H9 (cell line): ENCODE measurements at regions not wholly inside any gene's neighbourhood (a gene's known extent, or its start where the extent isn't known, plus 50 kb on each side); places are given as distances from the start of the nearest gene placed in this dataset.

Source experiments
- DNase-seq: peaks from one replicate; pipeline ENCODE4 v3.0.0-alpha.2; 2017
- H2AFZ ChIP-seq: one replicate; pipeline ENCODE4 v1.6.1; 2013; ENCODE audit warnings: mild to moderate bottlenecking, low read length, control low read depth, moderate library complexity
- H2AK5ac ChIP-seq: 2 replicates; pipeline ENCODE4 v1.6.1; 2013; ENCODE audit warnings: low read length, control low read depth, mixed read lengths; ENCODE audit not compliant: insufficient read length
- H2BK120ac ChIP-seq: one replicate; pipeline ENCODE4 v1.6.1; 2013; ENCODE audit warnings: low read depth, mild to moderate bottlenecking, low read length, control low read depth, inconsistent platforms; ENCODE audit not compliant: poor library complexity, severe bottlenecking
- H2BK12ac ChIP-seq: 2 replicates; pipeline ENCODE4 v1.6.1; 2013; ENCODE audit warnings: low read length, control low read depth, mixed read lengths, low read depth; ENCODE audit not compliant: insufficient read length
- H2BK15ac ChIP-seq: 2 replicates; pipeline ENCODE4 v1.6.1; 2013; ENCODE audit warnings: low read depth, low read length, control low read depth
- H2BK20ac ChIP-seq: one replicate; pipeline ENCODE4 v1.6.1; 2013; ENCODE audit warnings: low read depth, mild to moderate bottlenecking, low read length, control low read depth, inconsistent platforms; ENCODE audit not compliant: poor library complexity, severe bottlenecking
- H2BK5ac ChIP-seq: 2 replicates; pipeline ENCODE4 v1.6.1; 2013; ENCODE audit warnings: low read length, control low read depth, mixed read lengths; ENCODE audit not compliant: insufficient read length
- H3K14ac ChIP-seq: 2 replicates; pipeline ENCODE4 v1.6.1; 2013; ENCODE audit warnings: low read length, control low read depth; ENCODE audit not compliant: insufficient read depth
- H3K18ac ChIP-seq: 2 replicates; pipeline ENCODE4 v1.6.1; 2013; ENCODE audit warnings: low read depth, mild to moderate bottlenecking, mixed read lengths, low read length, control low read depth; ENCODE audit not compliant: insufficient read length
- H3K23ac ChIP-seq: 2 replicates; pipeline ENCODE4 v1.6.1; 2013; ENCODE audit warnings: low read length, control low read depth, mixed read lengths, low read depth; ENCODE audit not compliant: insufficient read length
- H3K23me2 ChIP-seq: 2 replicates; pipeline ENCODE4 v1.6.1; 2013; ENCODE audit warnings: low read depth, mild to moderate bottlenecking, mixed read lengths, low read length, control low read depth; ENCODE audit not compliant: insufficient read length, poor library complexity, severe bottlenecking
- H3K27ac ChIP-seq: 2 replicates; pipeline ENCODE4 v1.5.1; 2013; ENCODE audit warnings: low read length, control low read depth, mixed read lengths, low read depth; ENCODE audit not compliant: insufficient read length
- H3K27me3 ChIP-seq: 2 replicates; pipeline ENCODE4 v1.6.1; 2013; ENCODE audit warnings: low read length, control low read depth, inconsistent platforms; ENCODE audit not compliant: insufficient read depth
- H3K4ac ChIP-seq: 2 replicates; pipeline ENCODE4 v1.6.1; 2013; ENCODE audit warnings: low read depth, mild to moderate bottlenecking, control low read depth, inconsistent platforms, low read length, moderate library complexity
- H3K4me1 ChIP-seq: 2 replicates; pipeline ENCODE4 v1.6.1; 2013; ENCODE audit warnings: low read length, control low read depth, inconsistent platforms; ENCODE audit not compliant: insufficient read depth
- H3K4me2 ChIP-seq: 2 replicates; pipeline ENCODE4 v1.6.1; 2013; ENCODE audit warnings: low read length, control low read depth, mixed read lengths; ENCODE audit not compliant: insufficient read length, insufficient read depth
- H3K56ac ChIP-seq: 2 replicates; pipeline ENCODE4 v1.6.1; 2013; ENCODE audit warnings: low read depth, mild to moderate bottlenecking, mixed read lengths, low read length, control low read depth; ENCODE audit not compliant: insufficient read length
- H3K79me1 ChIP-seq: 2 replicates; pipeline ENCODE4 v1.6.1; 2013; ENCODE audit warnings: low read depth, mild to moderate bottlenecking, moderate library complexity, low read length, control low read depth, inconsistent platforms; ENCODE audit not compliant: insufficient read depth, poor library complexity, severe bottlenecking
- H3K79me2 ChIP-seq: 2 replicates; pipeline ENCODE4 v1.6.1; 2013; ENCODE audit warnings: low read length, control low read depth, inconsistent platforms; ENCODE audit not compliant: insufficient read depth
- H3K9ac ChIP-seq: 2 replicates; pipeline ENCODE4 v1.6.1; 2013; ENCODE audit warnings: low read length, control low read depth, mixed read lengths; ENCODE audit not compliant: insufficient read length; ENCODE audit errors: extremely low read depth
- H3K9me3 ChIP-seq: one replicate; pipeline ENCODE4 v1.6.1; 2013; ENCODE audit warnings: low read depth, low read length, inconsistent platforms; ENCODE audit not compliant: control insufficient read depth
- H3T11ph ChIP-seq: one replicate; pipeline ENCODE4 v1.6.1; 2013; ENCODE audit warnings: mild to moderate bottlenecking, low read length, control low read depth, inconsistent platforms
- H4K20me1 ChIP-seq: one replicate; pipeline ENCODE4 v1.6.1; 2013; ENCODE audit not compliant: control insufficient read depth, insufficient read length, insufficient read depth
- H4K5ac ChIP-seq: 2 replicates; pipeline ENCODE4 v1.6.1; 2013; ENCODE audit warnings: low read depth, mild to moderate bottlenecking, mixed read lengths, low read length, control low read depth; ENCODE audit not compliant: insufficient read length
- H4K8ac ChIP-seq: replicated peaks from 2 replicates; pipeline ENCODE4 v1.6.1; 2013; ENCODE audit warnings: low read length, control low read depth, mixed read lengths, low read depth; ENCODE audit not compliant: insufficient read length
- H4K91ac ChIP-seq: 2 replicates; pipeline ENCODE4 v1.6.1; 2013; ENCODE audit warnings: low read depth, mild to moderate bottlenecking, moderate library complexity, mixed read lengths, low read length, control low read depth; ENCODE audit not compliant: insufficient read length
- H3K27ac Mint-ChIP-seq, 3 experiments: 2 replicates in 2 of 3; 3 replicates in 1 of 3; pipeline ENCODE4 v1.8.0; 2020 to 2021; ENCODE audit warnings: mixed read lengths in 3 of 3, mild to moderate bottlenecking in 1 of 3, moderate library complexity in 1 of 3
- H3K27me3 Mint-ChIP-seq: 2 replicates; pipeline ENCODE4 v1.8.0; 2021; ENCODE audit warnings: low read depth, mild to moderate bottlenecking, moderate library complexity, mixed read lengths
- H3K36me3 Mint-ChIP-seq, 3 experiments: 2 replicates in 2 of 3; 3 replicates in 1 of 3; pipeline ENCODE4 v1.8.0; 2020 to 2021; ENCODE audit warnings: low read depth in 3 of 3, mixed read lengths in 3 of 3; ENCODE audit not compliant: insufficient read depth in 1 of 3
- H3K4me1 Mint-ChIP-seq, 2 experiments: 2 replicates each; pipeline ENCODE4 v1.8.0; 2020; ENCODE audit warnings: mixed read lengths in 2 of 2
- H3K4me3 Mint-ChIP-seq, 2 experiments: 2 replicates in 1 of 2; 3 replicates in 1 of 2; pipeline ENCODE4 v1.8.0; 2020 to 2021; ENCODE audit warnings: mild to moderate bottlenecking in 2 of 2, mixed read lengths in 2 of 2, moderate library complexity in 1 of 2
- H3K9me3 Mint-ChIP-seq, 2 experiments: 2 replicates in 1 of 2; 3 replicates in 1 of 2; pipeline ENCODE4 v1.8.0; 2020; ENCODE audit warnings: mild to moderate bottlenecking in 2 of 2, mixed read lengths in 2 of 2, moderate library complexity in 1 of 2
- WGBS: extraction: QIAGEN DNeasy Blood & Tissue Kit; methylation state at CpG from one replicate; pipeline ENCODE4 v1.1.7; 2013; ENCODE audit warnings: missing lambda C conversion rate, low lambda C conversion rate, mixed read lengths; ENCODE audit not compliant: insufficient read length; ENCODE audit errors: extremely low coverage; 5-methylcytosine and 5-hydroxymethylcytosine counted together
- TF ChIP-seq, protein P1 (sequence below): fragments of 200-600 bp; sonication (generic); conservative IDR thresholded peaks from 3 replicates; pipeline ENCODE4 v1.8.0; 2021; ENCODE audit warnings: antibody characterized with exemption, mild to moderate bottlenecking

DNA sequence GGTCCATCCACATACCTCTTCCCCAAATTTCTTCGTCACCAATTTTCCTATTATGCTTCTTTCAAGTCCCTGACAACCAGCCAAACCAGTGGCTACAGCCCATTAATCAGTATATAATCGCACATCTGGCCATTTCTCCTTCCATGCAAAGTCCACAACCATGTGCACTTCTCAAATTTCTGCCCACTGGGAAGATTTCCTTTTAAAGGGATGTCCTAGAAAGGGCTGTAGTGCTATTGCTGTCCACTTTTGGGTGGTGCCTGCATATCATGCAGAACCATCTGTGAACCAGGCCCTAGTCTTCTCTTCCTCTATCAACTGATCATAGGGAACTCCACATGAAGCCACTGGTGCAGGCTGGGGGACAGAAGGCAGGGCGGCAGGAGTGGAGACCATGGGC, 55.2 kb upstream of the MID1IP1 start:
- no peak overlapping the region for H3K4me3 Mint-ChIP-seq
- H3K27ac Mint-ChIP-seq: no peak overlapping the region

More for the DNA sequence above, 55.2 kb upstream of the MID1IP1 start:
- Histone ChIP-seq H4K5ac (no peak overlapping the region), H3K18ac (no peak overlapping the region), H4K8ac (no peak overlapping the region), H3K4me1 (no peaks in the 10 kb centered on the region), H2BK20ac (no peak overlapping the region), H2BK120ac (no peak overlapping the region), H3K56ac (no peak overlapping the region), H3K9me3 (no peaks in the 10 kb centered on the region), H2BK12ac (no peak overlapping the region), H3T11ph (no peak overlapping the region), H2BK15ac (no peak overlapping the region), H4K91ac (no peak overlapping the region), H3K27ac (no peak overlapping the region), H2AFZ (no peak overlapping the region), H3K14ac (no peak overlapping the region), H4K20me1 (no peaks in the 10 kb centered on the region), H3K23me2 (no peaks in the 10 kb centered on the region), H3K23ac (no peak overlapping the region), H3K27me3 (no peaks in the 10 kb centered on the region), H2AK5ac (no peak overlapping the region), H3K79me1 (no peaks in the 10 kb centered on the region), H3K4me2 (no peak overlapping the region), H3K79me2 (no peaks in the 10 kb centered on the region), H3K9ac (no peak overlapping the region), H3K4ac (no peak overlapping the region), H2BK5ac (no peak overlapping the region)
- no peaks in the 10 kb centered on the region; the same call in none of the 2 replicates for H3K27me3 Mint-ChIP-seq
- peaks cover 0 to 4% (median 3%) of the 10 kb centered on the region in 3 experiments; a peak in 4 of 7 replicates for H3K36me3 Mint-ChIP-seq
- no peaks in the 10 kb centered on the region for H3K4me1 Mint-ChIP-seq
- TF ChIP-seq, protein P1, sequence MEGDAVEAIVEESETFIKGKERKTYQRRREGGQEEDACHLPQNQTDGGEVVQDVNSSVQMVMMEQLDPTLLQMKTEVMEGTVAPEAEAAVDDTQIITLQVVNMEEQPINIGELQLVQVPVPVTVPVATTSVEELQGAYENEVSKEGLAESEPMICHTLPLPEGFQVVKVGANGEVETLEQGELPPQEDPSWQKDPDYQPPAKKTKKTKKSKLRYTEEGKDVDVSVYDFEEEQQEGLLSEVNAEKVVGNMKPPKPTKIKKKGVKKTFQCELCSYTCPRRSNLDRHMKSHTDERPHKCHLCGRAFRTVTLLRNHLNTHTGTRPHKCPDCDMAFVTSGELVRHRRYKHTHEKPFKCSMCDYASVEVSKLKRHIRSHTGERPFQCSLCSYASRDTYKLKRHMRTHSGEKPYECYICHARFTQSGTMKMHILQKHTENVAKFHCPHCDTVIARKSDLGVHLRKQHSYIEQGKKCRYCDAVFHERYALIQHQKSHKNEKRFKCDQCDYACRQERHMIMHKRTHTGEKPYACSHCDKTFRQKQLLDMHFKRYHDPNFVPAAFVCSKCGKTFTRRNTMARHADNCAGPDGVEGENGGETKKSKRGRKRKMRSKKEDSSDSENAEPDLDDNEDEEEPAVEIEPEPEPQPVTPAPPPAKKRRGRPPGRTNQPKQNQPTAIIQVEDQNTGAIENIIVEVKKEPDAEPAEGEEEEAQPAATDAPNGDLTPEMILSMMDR: no peak
- no CpG with 5 or more reads among the region's 3 CpGs for WGBS
- no peak for DNase-seq
- H3K9me3 Mint-ChIP-seq: peaks cover 69 to 74% of the 10 kb centered on the region in 2 experiments
